Right atrium auricular region (tissue), 2 donors: ENCODE measurements at regions not wholly inside any gene's neighbourhood (a gene's known extent, or its start where the extent isn't known, plus 50 kb on each side); places are given as distances from the start of the nearest gene placed in this dataset.

ENCODE experiments used
- DNase-seq: peaks from one replicate; pipeline ENCODE4 v3.0.0-alpha.2; 2019; ENCODE audit warnings: low spot score
- H3K27ac ChIP-seq, 2 donors: fragments of 200-600 bp; sonication (generic); 1 replicate in 1 of 2; 2 replicates in 1 of 2; pipeline ENCODE4 v1.5.1; 2016 to 2019
- H3K27me3 ChIP-seq, 2 donors: fragments of 200-600 bp; sonication (generic); one replicate each; pipeline versions ENCODE4 v1.5.1 to v1.6.0; 2017 to 2019
- H3K36me3 ChIP-seq: fragments of 200-600 bp; sonication (generic); one replicate; pipeline ENCODE4 v1.5.1; 2016
- H3K4me1 ChIP-seq, 2 donors: fragments of 200-600 bp; sonication (generic); one replicate each; pipeline versions ENCODE4 v1.5.1 to v1.6.0; 2017 to 2019
- H3K4me3 ChIP-seq, 2 donors: fragments of 200-600 bp; sonication (generic); 1 replicate in 1 of 2; 2 replicates in 1 of 2; pipeline ENCODE4 v1.5.1; 2017 to 2019; ENCODE audit warnings: mild to moderate bottlenecking in 1 of 2, moderate library complexity in 1 of 2
- H3K9me3 ChIP-seq, 2 donors: fragments of 200-600 bp; sonication (generic); one replicate each; pipeline ENCODE4 v1.5.1; 2019
- CTCF ChIP-seq, 2 donors: fragments of 200-600 bp; sonication (generic); IDR thresholded peaks; one replicate each; pipeline ENCODE4 v1.5.1; 2019; ENCODE audit warnings: antibody characterized with exemption in 2 of 2

DNA sequence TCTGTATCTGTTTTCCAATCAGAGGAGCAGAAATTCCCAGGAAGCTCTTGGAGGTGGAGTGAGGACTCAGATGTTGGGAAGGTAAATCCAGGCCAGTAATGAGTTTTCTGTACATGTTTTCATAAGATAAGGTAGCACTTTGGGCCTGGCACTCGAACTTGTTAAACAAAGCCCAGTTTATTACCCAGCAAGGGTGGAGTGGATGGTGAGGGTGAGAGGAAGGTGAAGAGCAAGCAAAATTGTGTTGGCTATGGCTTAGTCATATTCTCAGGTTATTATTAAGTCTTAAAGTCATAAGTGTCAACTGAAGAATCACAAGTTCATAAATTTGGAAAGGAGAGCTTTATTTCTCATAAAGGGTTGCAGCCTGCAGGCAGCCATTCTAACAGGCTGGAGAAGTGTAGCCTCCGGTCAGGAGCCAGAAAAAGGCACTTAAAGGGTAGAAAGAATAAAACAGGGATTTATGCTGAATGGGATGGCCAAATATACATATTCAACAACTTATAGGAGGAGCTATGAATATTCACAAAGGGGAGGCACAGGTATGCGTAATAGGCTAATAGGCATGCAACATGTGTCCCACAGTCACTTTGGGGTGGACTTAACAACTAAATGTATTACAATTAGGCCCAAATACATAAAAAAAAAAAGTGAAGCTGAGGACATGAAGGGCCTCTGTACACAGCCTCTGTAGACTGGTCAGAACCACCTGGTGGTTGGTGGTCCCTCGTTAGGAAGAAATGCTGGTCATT, 523.9 kb downstream of the LMO4 start:
- Histone ChIP-seq H3K9me3 (no peaks in the 10 kb centered on the region), H3K4me1 (no peaks in the 10 kb centered on the region), H3K27ac (no peak overlapping the region), H3K4me3 (no peak overlapping the region), H3K36me3 (no peaks in the 10 kb centered on the region), H3K27me3 (no peaks in the 10 kb centered on the region)
- no peak for DNase-seq
- no peak for TF ChIP-seq CTCF (IDR thresholded peaks at IDR 0.05)

GRCh38 chr1:87853576-87854351, 525.1 kb downstream of the LMO4 start:
- Histone ChIP-seq H3K4me3 (no peak overlapping the region), H3K27ac (no peak overlapping the region), H3K27me3 (no peaks in the 10 kb centered on the region), H3K9me3 (no peaks in the 10 kb centered on the region), H3K4me1 (no peaks in the 10 kb centered on the region), H3K36me3 (no peaks in the 10 kb centered on the region)
- no peak for DNase-seq
- no peak for TF ChIP-seq CTCF (IDR thresholded peaks at IDR 0.05)

DNA sequence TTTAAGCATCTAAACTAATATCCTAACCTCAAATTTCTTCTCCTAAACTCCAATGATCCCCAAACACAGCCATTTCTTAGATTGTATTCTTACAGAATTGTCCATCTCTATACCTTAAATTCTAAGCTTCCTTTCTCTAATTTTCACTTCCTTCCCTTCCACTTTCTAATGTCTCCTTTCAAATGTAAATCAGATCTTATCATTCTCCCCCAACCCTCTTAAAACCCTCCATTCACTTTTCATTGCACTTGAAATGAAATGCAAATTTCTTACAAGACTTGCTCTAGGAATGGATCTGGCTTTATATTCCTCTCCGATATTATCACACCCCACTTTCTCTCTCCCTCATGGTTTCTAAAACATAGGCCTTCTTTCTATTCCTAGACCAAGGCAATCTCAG, 534.6 kb downstream of the LMO4 start:
- Histone ChIP-seq H3K27me3 (no peaks in the 10 kb centered on the region), H3K27ac (no peak overlapping the region), H3K9me3 (peaks cover 0 to 11% of the 10 kb centered on the region in 2 donors), H3K36me3 (no peaks in the 10 kb centered on the region), H3K4me1 (no peaks in the 10 kb centered on the region), H3K4me3 (no peak overlapping the region)
- no peak for TF ChIP-seq CTCF (IDR thresholded peaks at IDR 0.05)
- DNase-seq, result no peak

GRCh38 chr1:87864676-87865075, 536.0 kb downstream of the LMO4 start:
- no peak overlapping the region for H3K27ac ChIP-seq
- no peaks in the 10 kb centered on the region for H3K4me1 ChIP-seq
- H3K27me3 ChIP-seq, result no peaks in the 10 kb centered on the region
- H3K9me3 ChIP-seq, result peaks cover 0 to 11% of the 10 kb centered on the region in 2 donors
- TF ChIP-seq CTCF (IDR thresholded peaks at IDR 0.05), result no peak
- H3K4me3 ChIP-seq, result no peak overlapping the region
- no peaks in the 10 kb centered on the region for H3K36me3 ChIP-seq
- no peak for DNase-seq

DNA sequence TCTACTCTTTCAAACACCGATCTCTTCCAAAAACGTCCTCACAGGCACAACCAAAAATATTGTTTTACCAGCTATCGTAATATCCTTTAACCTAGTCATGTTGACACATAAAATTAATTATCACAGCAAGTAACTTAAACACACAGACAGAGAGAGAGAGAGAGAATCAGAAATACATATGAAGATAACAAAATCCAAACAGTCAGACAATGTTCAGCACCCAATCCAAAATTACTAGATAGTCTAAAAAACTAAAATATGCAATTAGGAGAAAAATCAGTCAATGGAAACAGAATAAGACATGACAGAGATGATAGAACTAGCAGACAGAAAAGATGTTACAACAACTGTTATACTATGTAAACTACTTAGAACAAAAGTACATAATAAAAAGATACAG, 537.7 kb downstream of the LMO4 start:
- Histone ChIP-seq H3K9me3 (peaks cover 0 to 11% of the 10 kb centered on the region in 2 donors), H3K36me3 (no peaks in the 10 kb centered on the region), H3K27ac (no peak overlapping the region), H3K4me3 (no peak overlapping the region), H3K4me1 (no peaks in the 10 kb centered on the region), H3K27me3 (no peaks in the 10 kb centered on the region)
- no peak for TF ChIP-seq CTCF (IDR thresholded peaks at IDR 0.05)
- DNase-seq, result no peak
